ENCODE measurements at regions not wholly inside any gene's neighbourhood (a gene's known extent, or its start where the extent isn't known, plus 50 kb on each side); places are given as distances from the start of the nearest gene placed in this dataset.

DNA sequence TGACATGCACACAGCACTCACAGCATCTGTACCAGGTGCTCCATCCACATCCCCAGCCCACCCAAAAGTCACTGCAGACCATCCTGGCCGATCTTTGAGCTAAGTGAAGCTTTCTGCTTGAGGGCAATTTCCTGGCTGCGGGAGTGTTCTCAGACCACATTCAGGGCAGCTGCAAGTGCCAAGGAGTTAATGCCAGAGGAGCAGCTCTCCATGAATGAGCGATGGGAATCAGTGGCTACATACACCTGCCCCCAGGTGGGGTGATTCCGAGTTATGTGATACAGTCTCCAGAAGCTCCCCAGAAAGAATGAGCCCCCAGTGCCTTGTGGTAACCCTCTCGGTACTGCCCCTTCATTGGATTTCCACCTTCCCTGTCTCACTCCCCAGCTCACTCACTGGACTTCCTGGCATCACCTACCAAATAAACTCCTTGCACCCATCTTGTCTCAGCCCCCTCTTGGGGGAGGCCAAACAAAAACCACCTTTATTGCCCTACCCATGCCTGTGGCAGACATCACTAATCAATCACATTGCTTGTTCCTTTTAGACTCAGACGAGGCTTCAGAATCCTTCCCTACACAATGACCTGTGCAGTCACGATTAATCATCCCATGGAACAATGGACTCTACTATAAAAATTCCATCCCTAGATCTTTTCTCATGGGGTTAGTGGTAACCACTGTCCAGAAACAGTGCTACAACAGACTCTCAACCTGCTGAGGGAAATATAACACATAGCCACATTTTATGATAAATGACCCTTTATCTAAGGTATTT is 121.1 kb downstream of the IRX5 start:
- TF ChIP-seq, protein P1, sequence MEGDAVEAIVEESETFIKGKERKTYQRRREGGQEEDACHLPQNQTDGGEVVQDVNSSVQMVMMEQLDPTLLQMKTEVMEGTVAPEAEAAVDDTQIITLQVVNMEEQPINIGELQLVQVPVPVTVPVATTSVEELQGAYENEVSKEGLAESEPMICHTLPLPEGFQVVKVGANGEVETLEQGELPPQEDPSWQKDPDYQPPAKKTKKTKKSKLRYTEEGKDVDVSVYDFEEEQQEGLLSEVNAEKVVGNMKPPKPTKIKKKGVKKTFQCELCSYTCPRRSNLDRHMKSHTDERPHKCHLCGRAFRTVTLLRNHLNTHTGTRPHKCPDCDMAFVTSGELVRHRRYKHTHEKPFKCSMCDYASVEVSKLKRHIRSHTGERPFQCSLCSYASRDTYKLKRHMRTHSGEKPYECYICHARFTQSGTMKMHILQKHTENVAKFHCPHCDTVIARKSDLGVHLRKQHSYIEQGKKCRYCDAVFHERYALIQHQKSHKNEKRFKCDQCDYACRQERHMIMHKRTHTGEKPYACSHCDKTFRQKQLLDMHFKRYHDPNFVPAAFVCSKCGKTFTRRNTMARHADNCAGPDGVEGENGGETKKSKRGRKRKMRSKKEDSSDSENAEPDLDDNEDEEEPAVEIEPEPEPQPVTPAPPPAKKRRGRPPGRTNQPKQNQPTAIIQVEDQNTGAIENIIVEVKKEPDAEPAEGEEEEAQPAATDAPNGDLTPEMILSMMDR (IDR thresholded peaks at IDR 0.05) = no peak

DNA sequence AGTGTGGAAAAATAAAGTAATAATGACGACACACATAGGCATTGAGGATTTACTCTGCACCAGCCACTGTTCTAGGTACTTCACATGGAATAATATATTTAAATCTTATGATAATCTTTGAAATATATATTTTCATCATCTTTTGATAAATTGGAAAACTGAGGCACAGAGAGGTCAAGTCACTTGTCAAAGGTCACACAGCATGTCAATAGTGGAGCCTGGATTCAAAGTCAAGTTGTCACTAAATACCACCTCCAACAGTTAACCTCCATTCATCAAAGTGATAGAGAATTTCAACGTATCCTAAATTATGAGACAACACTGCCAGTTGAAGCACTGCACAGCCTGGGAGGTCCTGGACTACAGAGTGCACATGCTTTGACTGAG is 121.7 kb downstream of the IRX5 start:
- TF ChIP-seq, protein P1 (IDR thresholded peaks at IDR 0.05) = no peak

DNA sequence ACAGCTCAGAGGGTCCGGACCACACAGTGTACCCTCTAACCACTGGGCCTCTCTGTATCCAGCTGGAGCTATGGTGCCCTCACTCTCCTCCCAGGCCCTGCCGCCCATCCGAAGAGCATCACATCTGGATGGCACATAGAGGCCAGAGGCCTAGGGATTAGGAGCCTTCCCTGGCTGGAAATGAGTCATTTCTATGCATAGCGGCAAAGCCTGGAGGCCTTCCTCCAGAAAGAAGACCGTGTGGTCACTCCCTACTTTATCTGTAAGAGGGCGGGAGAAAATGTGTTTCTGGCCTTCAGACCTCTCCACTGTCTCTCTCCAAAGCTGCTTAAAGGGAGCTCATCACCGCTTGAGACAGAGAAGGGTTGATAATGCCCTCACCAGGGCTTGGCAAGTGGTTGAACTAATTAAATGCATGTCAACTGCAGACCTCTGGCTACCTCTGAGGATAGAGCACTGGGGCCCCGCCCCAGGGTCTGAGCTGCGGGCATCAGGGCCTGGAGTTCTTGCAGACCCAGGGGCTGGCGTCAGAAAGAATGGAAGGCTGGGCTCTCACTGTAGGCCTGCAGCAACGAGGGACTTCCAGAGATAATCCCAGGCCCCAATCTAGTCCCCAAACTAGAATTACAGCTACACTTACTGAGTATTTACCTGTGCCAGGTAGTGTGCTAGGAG is 122.2 kb downstream of the IRX5 start:
- TF ChIP-seq, protein P1 (IDR thresholded peaks at IDR 0.05) = no peak

DNA sequence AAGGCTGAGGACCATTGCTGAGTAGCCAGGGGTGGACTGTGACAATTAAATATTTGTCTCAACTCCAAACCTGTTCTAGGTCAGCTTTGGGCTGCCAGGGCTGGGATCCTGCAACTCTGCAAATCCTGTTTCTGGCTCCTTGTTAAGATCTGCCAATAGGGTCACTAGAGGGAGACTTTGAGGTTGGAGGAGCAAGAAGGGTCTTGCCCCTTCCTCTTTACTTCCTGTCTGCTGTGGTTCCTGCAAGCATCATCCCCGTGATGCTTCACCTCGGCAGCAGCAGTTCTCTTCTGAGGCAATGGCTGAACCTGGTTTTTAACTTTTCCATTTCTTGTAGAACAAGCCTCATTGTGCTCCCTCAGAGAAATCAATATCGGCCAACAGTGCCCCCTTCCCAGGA is 124.6 kb downstream of the IRX5 start:
- TF ChIP-seq, protein P1 (IDR thresholded peaks at IDR 0.05) = no peak

DNA sequence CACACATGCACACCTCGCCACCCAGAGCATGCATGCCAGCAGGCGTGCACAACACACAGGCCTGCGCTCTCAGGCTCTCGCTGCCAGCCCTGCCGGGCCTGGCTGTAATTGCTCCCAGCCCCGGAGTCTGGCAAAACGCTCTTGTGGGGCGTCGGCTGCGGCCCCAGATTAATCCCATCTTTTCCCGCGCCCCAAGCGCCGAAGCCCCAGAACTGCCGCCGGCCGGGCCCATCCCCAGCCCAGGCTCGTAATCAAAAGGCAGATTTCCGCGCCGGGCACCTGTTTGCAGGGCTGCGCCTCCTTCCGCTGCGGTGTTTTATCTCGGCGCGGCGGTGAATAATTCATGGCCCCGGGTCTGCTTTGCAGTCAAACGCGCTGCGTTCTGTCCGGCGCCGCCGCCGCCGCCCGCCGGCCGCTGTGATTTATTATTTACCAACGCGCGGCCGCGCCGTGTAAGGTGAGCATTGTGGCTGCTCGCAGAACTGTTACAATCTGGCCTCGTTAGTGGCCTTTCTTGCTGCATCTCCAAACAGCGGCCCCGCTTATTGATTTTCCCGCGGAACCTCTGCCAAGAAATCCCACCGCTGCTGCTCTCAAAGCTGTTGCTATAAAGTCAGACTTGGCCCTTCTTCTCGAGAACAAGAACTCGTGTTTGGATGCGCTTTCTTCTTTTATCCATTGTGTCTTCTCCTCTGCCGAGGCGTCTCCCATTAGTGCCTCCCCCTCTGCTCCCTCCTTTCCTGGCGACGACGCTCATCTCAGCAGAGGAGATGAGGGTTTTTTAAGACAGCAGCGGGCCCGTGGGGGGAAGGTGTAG is 126.1 kb downstream of the IRX5 start:
- TF ChIP-seq, protein P1 (IDR thresholded peaks at IDR 0.05) = no peak

DNA sequence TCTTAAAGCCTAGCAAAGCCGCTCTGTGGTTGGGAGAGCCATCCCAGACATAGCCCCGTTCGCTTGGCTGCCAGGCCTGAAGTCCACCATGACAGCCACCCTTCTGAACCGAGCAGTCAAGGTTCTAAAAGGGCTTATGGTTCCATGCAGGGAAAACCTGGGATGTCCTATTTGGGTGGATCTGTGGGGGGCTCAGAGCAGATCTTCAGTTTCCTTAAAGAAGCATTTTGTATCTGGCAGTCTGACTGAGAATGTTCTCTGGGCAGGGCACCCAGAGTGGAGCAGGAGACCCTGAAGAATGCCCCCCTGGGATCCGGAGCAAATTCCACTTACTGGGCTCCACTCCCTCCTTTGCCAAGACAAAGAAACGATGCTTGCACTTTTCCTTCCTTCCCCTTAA is 127.2 kb downstream of the IRX5 start:
- TF ChIP-seq, protein P1 (IDR thresholded peaks at IDR 0.05) = no peak

DNA sequence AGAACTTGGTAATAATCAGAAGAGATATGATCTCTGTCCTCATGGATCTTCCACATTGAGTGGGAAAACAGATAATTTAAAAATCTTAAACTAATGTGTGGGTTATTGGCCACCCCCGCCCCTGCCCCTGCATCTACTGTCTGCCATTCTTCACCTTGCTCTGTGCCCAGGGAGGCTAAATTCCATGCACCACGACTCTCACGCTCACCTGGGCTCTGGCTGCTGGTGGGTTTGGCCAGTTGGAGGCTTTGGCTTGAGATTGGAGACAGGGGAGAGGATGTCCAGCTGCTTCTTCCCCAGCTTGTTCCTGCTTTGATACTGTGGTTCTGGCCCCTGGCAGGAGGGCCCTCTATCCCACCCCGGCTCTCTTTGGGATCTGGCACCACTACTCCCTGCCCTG is 127.9 kb downstream of the IRX5 start:
- TF ChIP-seq, protein P1 (IDR thresholded peaks at IDR 0.05) = no peak

All from LNCAP (cell line).